Astrocyte of the cerebellum (primary cell): ENCODE measurements at regions not wholly inside any gene's neighbourhood (a gene's known extent, or its start where the extent isn't known, plus 50 kb on each side); places are given as distances from the start of the nearest gene placed in this dataset.

Source experiments
- DNase-seq: peaks from one replicate; pipeline ENCODE4 v3.0.0-alpha.2; 2011; ENCODE audit warnings: low read depth
- H3K4me3 ChIP-seq: 2 replicates; pipeline ENCODE4 v1.5.1; 2011; ENCODE audit warnings: mild to moderate bottlenecking, low read depth, low read length, moderate library complexity
- in situ Hi-C: cut with HindIII; loops from 2 replicates; pipeline ENCODE4 v1.10.0; 2017; ENCODE audit warnings: low sequenced_read_pairs
- TF ChIP-seq, protein P1 (sequence below): IDR thresholded peaks from 2 replicates; pipeline ENCODE4 v1.5.1; 2012; ENCODE audit warnings: low read length, low read depth, moderate library complexity, mild to moderate bottlenecking; ENCODE audit errors: missing control alignments

- TF ChIP-seq, protein P1, sequence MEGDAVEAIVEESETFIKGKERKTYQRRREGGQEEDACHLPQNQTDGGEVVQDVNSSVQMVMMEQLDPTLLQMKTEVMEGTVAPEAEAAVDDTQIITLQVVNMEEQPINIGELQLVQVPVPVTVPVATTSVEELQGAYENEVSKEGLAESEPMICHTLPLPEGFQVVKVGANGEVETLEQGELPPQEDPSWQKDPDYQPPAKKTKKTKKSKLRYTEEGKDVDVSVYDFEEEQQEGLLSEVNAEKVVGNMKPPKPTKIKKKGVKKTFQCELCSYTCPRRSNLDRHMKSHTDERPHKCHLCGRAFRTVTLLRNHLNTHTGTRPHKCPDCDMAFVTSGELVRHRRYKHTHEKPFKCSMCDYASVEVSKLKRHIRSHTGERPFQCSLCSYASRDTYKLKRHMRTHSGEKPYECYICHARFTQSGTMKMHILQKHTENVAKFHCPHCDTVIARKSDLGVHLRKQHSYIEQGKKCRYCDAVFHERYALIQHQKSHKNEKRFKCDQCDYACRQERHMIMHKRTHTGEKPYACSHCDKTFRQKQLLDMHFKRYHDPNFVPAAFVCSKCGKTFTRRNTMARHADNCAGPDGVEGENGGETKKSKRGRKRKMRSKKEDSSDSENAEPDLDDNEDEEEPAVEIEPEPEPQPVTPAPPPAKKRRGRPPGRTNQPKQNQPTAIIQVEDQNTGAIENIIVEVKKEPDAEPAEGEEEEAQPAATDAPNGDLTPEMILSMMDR, result no peak
- in situ Hi-C loops, result loop anchor here (5.0 kb wide), 1 partner anchor 82 kb away; no protein-coding TSS in a partner anchor
- no peak overlapping the region for H3K4me3 ChIP-seq
- DNase-seq, result no peak
Observed at GRCh38 chr10:8794860-8795259, 740.4 kb downstream of the GATA3 start.

- TF ChIP-seq, protein P1, result no peak
- H3K4me3 ChIP-seq, result no peak overlapping the region
- in situ Hi-C loops, result no loop called here
- no peak for DNase-seq
Observed at GRCh38 chr10:8800426-8800825, 745.9 kb downstream of the GATA3 start.

DNA sequence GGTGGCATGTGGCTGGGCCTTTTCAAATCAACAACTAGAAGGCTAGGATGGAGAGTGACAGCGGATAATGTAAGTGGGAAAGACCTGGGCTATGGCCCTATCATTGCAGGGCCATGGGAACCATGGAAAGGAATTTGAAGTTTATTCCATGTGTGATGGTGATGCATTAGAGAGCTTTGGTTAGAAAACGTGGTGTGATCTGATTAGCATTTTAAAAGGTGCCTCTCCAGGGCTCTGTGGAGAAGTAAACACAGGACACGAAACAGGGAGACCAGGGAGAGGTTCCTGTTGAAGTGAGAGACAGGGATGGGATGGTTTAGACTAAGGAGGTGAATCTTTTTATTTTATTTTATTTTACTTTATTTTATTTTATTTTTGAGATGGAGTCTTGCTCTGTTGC, 749.5 kb downstream of the GATA3 start:
- H3K4me3 ChIP-seq, result no peak overlapping the region
- TF ChIP-seq, protein P1, result no peak
- in situ Hi-C loops, result no loop called here
- no peak for DNase-seq

GRCh38 chr10:8810677-8811076, 756.2 kb downstream of the GATA3 start:
- TF ChIP-seq, protein P1, result no peak
- DNase-seq, result no peak
- in situ Hi-C loops, result no loop called here
- no peak overlapping the region for H3K4me3 ChIP-seq

GRCh38 chr10:8811201-8811600, 756.7 kb downstream of the GATA3 start:
- DNase-seq, result no peak
- TF ChIP-seq, protein P1, result no peak
- no peak overlapping the region for H3K4me3 ChIP-seq
- in situ Hi-C loops, result no loop called here

GRCh38 chr10:8815969-8816368, 761.5 kb downstream of the GATA3 start:
- DNase-seq, result no peak
- in situ Hi-C loops, result no loop called here
- TF ChIP-seq, protein P1, result no peak
- H3K4me3 ChIP-seq, result no peak overlapping the region

- TF ChIP-seq, protein P1, result no peak
Observed at GRCh38 chr10:8817299-8817698, 762.8 kb downstream of the GATA3 start.

More at GRCh38 chr10:8817299-8817698, 762.8 kb downstream of the GATA3 start:
- in situ Hi-C loops, result no loop called here
- H3K4me3 ChIP-seq, result no peak overlapping the region
- no peak for DNase-seq
